SU-DHL-6 (cell line): ENCODE measurements at regions not wholly inside any gene's neighbourhood (a gene's known extent, or its start where the extent isn't known, plus 50 kb on each side); places are given as distances from the start of the nearest gene placed in this dataset.

Experiments used
- H2AFZ ChIP-seq: fragments of 200-600 bp; sonication (generic); 2 replicates; pipeline ENCODE4 v1.6.1; 2014; ENCODE audit warnings: low read depth, mild to moderate bottlenecking, moderate library complexity, mixed read lengths, antibody characterized with exemption, low read length; ENCODE audit not compliant: severe bottlenecking
- H3F3A ChIP-seq: fragments of 200-600 bp; shearing (Covaris generic); 2 replicates; pipeline ENCODE4 v1.6.0; 2016; ENCODE audit warnings: antibody characterized with exemption, mild to moderate bottlenecking; ENCODE audit not compliant: insufficient read depth
- H3K27ac ChIP-seq: fragments of 200-600 bp; sonication (generic); 2 replicates; pipeline ENCODE4 v1.5.1; 2016; ENCODE audit warnings: low read depth, mild to moderate bottlenecking, low read length, moderate library complexity, mixed read lengths
- H3K27me3 ChIP-seq: fragments of 200-600 bp; sonication (generic), shearing (Covaris generic); 2 replicates; pipeline ENCODE4 v1.6.0; 2014; ENCODE audit warnings: mild to moderate bottlenecking, low read length
- H3K36me3 ChIP-seq: fragments of 200-600 bp; sonication (generic); 2 replicates; pipeline ENCODE4 v1.6.1; 2014; ENCODE audit warnings: mild to moderate bottlenecking, low read length, mixed read lengths
- H3K4me2 ChIP-seq: fragments of 300-600, 200-600 bp; shearing (Covaris generic), sonication (generic); 2 replicates; pipeline ENCODE4 v1.6.0; 2014; ENCODE audit warnings: low read length, low read depth, mild to moderate bottlenecking; ENCODE audit not compliant: poor library complexity, severe bottlenecking
- H3K4me3 ChIP-seq: fragments of 200-600 bp; sonication (generic); 2 replicates; pipeline ENCODE4 v1.5.1; 2014; ENCODE audit warnings: antibody characterized with exemption, low read length, mild to moderate bottlenecking, mixed read lengths; ENCODE audit not compliant: insufficient read depth, poor library complexity, severe bottlenecking
- H3K79me2 ChIP-seq: fragments of 200-600 bp; sonication (generic); 2 replicates; pipeline ENCODE4 v1.6.1; 2014; ENCODE audit warnings: mild to moderate bottlenecking, low read length, moderate library complexity; ENCODE audit not compliant: insufficient read depth
- H3K9ac ChIP-seq: fragments of 200-600 bp; sonication (generic); 2 replicates; pipeline ENCODE4 v1.7.0; 2014; ENCODE audit warnings: mild to moderate bottlenecking, low read length
- H3K9me2 ChIP-seq: fragments of 200-600 bp; sonication (generic); replicated peaks from 2 replicates; pipeline ENCODE4 v1.6.1; 2014; ENCODE audit warnings: low read length; ENCODE audit not compliant: insufficient read depth
- H3K9me3 ChIP-seq: fragments of 200-600 bp; sonication (generic); 2 replicates; pipeline ENCODE4 v1.6.1; 2014; ENCODE audit warnings: low read length, mixed read lengths; ENCODE audit not compliant: insufficient read depth
- H4K20me1 ChIP-seq: fragments of 200-600 bp; sonication (generic); 2 replicates; pipeline ENCODE4 v1.6.1; 2014; ENCODE audit warnings: low read depth, mild to moderate bottlenecking, antibody characterized with exemption, low read length, moderate library complexity, mixed read lengths
- CTCF ChIP-seq: fragments of 200-600 bp; sonication (generic); IDR thresholded peaks from one replicate; pipeline ENCODE4 v1.5.1; 2017; ENCODE audit warnings: antibody characterized with exemption, mild to moderate bottlenecking, low read length, moderate library complexity; ENCODE audit not compliant: insufficient read depth, poor library complexity, severe bottlenecking
- EZH2phosphoT487 ChIP-seq: fragments of 200-600 bp; sonication (generic), shearing (Covaris generic); conservative IDR thresholded peaks from 2 replicates; pipeline ENCODE4 v1.6.1; 2018; ENCODE audit warnings: mild to moderate bottlenecking, antibody characterized with exemption, low read length, moderate library complexity, mixed read lengths

GRCh38 chr10:128924918-128925317 lies 542.1 kb upstream of the MGMT start:
- Histone ChIP-seq H3K9me3 (no peaks in the 10 kb centered on the region), H3K4me2 (no peak overlapping the region), H3K9ac (no peak overlapping the region), H3K36me3 (no peaks in the 10 kb centered on the region), H3K27me3 (no peaks in the 10 kb centered on the region), H3K79me2 (no peaks in the 10 kb centered on the region), H3F3A (no peaks in the 10 kb centered on the region), H3K4me3 (no peak overlapping the region), H4K20me1 (no peaks in the 10 kb centered on the region), H2AFZ (no peak overlapping the region), H3K9me2 (no peaks in the 10 kb centered on the region), H3K27ac (no peak overlapping the region)
- TF ChIP-seq CTCF (no peak), EZH2phosphoT487 (no peak)

GRCh38 chr10:128926711-128927110 lies 540.3 kb upstream of the MGMT start:
- no peak overlapping the region for H2AFZ ChIP-seq
- no peak overlapping the region for H3K9ac ChIP-seq
- H3K9me3 ChIP-seq, result no peaks in the 10 kb centered on the region
- H3K27me3 ChIP-seq, result no peaks in the 10 kb centered on the region
- H3F3A ChIP-seq, result no peaks in the 10 kb centered on the region
- no peaks in the 10 kb centered on the region for H3K9me2 ChIP-seq
- H3K4me3 ChIP-seq, result no peak overlapping the region
- TF ChIP-seq CTCF, result no peak
- TF ChIP-seq EZH2phosphoT487, result no peak
- H3K79me2 ChIP-seq, result no peaks in the 10 kb centered on the region
- H3K4me2 ChIP-seq, result no peak overlapping the region
- H3K36me3 ChIP-seq, result no peaks in the 10 kb centered on the region
- no peak overlapping the region for H3K27ac ChIP-seq
- no peaks in the 10 kb centered on the region for H4K20me1 ChIP-seq

DNA sequence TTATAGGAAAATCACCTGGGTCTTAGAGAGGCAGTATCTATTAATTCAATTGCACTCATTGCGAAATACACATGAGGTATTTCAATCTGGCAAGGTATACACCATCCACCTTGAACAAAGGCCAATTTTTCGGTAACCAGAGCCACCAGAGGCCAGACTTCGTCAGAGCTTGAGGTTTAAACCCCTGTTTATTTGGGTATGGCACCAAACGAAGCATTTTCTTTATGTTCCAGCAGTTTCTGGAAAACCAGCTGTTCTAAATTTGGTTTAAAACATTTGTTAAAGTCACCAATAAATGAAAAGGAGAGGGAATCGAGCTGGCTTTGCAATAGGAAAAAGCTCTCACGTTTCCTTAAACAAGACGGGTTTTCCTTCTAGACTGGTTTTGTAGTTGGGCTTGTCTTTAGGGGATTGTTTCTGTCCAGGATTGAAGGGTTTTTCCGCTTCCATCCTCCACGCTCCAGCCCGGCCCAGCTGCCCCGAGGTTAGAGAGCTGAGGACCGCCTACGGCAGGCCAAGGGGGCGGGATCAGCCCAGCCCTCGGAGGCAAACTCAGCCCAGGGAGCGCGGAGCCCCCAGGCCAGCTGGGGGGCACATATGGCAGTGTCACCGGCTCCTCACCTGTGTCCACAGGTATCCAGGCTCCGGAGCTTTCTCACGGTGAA lies 539.4 kb upstream of the MGMT start:
- Histone ChIP-seq H3K4me3 (no peak overlapping the region), H4K20me1 (no peaks in the 10 kb centered on the region), H2AFZ (no peak overlapping the region), H3K4me2 (no peak overlapping the region), H3F3A (no peaks in the 10 kb centered on the region), H3K9ac (no peak overlapping the region), H3K36me3 (no peaks in the 10 kb centered on the region), H3K79me2 (no peaks in the 10 kb centered on the region), H3K9me2 (no peaks in the 10 kb centered on the region), H3K27ac (no peak overlapping the region), H3K27me3 (no peaks in the 10 kb centered on the region), H3K9me3 (no peaks in the 10 kb centered on the region)
- TF ChIP-seq CTCF (no peak), EZH2phosphoT487 (no peak)
